PC-9 (cell line): ENCODE measurements at regions not wholly inside any gene's neighbourhood (a gene's known extent, or its start where the extent isn't known, plus 50 kb on each side); places are given as distances from the start of the nearest gene placed in this dataset.
A peak's percentile ranks its signal among the peaks of the same experiment; 100 is the strongest.

ENCODE experiments used
- EZH2 ChIP-seq: fragments of 200-600 bp; sonication (generic); IDR thresholded peaks from 2 replicates; pipeline ENCODE4 v1.8.0; 2017; ENCODE audit warnings: antibody characterized with exemption, low read depth
- TF ChIP-seq, protein P1 (sequence below): fragments of 200-600 bp; sonication (generic); conservative IDR thresholded peaks from 2 replicates; pipeline ENCODE4 v1.6.1; 2017; ENCODE audit warnings: mixed run types, antibody characterized with exemption, mild to moderate bottlenecking, moderate library complexity

GRCh38 chr11:15650105-15650938 is 535.6 kb downstream of the INSC start:
- TF ChIP-seq, protein P1, sequence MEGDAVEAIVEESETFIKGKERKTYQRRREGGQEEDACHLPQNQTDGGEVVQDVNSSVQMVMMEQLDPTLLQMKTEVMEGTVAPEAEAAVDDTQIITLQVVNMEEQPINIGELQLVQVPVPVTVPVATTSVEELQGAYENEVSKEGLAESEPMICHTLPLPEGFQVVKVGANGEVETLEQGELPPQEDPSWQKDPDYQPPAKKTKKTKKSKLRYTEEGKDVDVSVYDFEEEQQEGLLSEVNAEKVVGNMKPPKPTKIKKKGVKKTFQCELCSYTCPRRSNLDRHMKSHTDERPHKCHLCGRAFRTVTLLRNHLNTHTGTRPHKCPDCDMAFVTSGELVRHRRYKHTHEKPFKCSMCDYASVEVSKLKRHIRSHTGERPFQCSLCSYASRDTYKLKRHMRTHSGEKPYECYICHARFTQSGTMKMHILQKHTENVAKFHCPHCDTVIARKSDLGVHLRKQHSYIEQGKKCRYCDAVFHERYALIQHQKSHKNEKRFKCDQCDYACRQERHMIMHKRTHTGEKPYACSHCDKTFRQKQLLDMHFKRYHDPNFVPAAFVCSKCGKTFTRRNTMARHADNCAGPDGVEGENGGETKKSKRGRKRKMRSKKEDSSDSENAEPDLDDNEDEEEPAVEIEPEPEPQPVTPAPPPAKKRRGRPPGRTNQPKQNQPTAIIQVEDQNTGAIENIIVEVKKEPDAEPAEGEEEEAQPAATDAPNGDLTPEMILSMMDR, result peak; percentile 90
- no peak for TF ChIP-seq EZH2
